ENCODE measurements at regions not wholly inside any gene's neighbourhood (a gene's known extent, or its start where the extent isn't known, plus 50 kb on each side); places are given as distances from the start of the nearest gene placed in this dataset.
A peak's percentile ranks its signal among the peaks of the same experiment; 100 is the strongest.
"Not testable (repeated sequence)": the region's sequence is repeated elsewhere in the genome, so short reads cannot be mapped to it uniquely, and the experiment has no call there.

GRCh38 chr1:200316148-200316803 lies 93.6 kb downstream of the ZNF281 start:
- DNase-seq, result no peak

DNA sequence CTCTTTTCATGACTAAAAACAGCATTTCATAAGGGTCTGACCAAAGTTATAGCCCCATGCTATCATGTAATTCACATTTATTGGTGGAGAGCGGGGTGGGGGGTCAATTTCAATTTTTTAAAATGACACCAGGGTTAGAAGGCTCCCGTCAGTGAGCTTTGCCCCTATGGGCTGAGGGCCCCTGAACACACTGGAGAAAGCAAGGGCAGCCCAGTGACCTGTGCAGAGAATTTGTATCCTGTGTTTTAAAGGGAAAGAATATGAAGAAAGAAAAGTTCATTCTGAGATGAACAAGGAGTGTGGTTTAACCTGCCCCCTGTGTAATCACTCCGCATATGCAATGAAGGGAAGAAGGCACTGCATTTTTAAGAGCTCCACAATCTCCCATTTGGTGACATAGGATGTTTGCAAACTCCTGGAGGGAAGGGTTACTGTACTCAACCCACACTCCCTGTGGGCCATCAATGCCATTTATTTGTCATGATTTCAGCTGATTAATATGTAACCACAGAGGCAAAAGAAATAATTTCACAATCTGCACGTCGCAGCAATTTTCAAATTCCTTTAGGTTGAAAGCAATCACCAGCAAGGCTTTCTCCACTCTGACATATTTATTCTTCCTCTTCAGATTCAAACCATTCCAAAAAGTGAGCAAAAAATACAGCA lies 95.6 kb downstream of the ZNF281 start:
- no peak for DNase-seq

- no peak for DNase-seq
These were observed 98.6 kb downstream of the ZNF281 start for GRCh38 chr1:200311256-200311655.

DNA sequence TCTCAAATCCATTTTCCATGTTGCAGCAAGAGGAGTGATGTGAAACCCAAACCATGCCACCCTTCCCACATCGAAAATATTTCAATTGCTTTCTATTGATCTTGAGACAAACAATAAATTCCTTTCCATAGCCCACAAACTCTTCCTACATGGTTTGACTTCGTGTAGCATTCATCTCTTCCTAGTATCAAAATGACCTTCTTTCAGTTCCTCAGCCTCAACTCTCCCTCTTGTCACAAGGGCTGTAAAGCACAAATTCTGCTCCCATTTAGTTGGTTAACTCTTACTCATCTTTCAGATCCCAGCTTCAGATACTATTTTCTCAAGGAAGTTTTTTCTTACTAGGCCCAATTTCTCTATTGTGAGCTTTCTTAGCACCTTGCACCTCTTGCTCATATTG lies 99.0 kb downstream of the ZNF281 start:
- no peak for DNase-seq

- DNase-seq, result no peak
These were observed 102.1 kb downstream of the ZNF281 start for GRCh38 chr1:200307755-200308066.

DNA sequence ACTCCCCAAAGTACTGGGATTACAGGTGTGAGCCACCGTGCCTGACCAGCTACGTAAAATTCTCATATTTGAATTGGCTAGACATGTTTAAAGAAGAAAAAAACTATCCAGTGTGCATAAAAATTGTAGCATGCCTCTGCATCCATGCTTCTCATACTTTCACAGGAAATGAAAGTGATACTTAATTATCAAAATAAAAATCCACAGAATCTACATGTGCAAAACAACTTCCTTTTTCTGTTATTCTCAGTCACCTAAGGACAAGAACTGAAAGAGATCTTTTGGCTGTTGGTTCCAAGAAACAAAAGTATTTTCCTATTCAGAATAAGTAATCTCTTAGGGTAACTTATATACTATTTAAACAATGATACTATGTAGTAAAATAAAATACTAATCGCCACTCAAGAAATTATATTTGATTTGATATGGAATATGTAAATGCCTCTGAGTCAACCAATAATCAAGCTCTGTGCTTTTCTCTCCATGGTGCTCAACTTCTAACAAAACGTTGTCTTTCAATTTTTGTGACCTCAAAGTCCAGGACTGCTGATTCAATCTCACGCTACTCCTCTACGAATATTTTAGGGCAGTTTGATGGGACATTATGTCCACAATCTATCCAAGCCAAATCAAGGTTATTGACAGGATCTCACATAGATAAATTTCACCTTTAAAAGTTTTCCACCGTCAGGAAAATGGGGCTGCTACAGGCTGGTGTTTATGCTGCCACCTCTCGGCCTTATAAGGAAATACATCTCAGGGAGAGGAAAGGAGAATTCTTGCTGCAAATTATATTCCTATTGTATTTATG lies 102.7 kb downstream of the ZNF281 start:
- DNase-seq, result peak; percentile 47

- no peak for DNase-seq
These were observed 104.0 kb downstream of the ZNF281 start for GRCh38 chr1:200305806-200306205.

DNA sequence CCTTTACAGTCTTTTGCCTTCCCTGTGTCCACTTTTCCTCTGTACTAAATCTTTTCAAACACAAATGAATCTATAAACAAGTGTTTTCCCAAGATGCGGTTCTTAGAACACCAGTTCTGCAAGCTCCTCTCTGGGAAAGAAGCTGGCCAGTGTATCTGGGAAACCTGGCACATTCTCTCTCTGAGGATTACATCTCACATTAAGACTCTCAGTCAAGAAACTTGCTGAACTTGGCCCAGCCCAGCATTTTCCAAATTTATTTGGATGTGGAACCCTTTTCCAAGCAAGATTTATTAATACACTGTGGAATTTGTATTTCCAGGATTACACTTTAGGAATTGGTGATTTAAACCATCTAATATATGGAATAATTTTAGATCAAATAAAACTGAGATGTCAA lies 105.7 kb downstream of the ZNF281 start:
- DNase-seq, result no peak

DNA sequence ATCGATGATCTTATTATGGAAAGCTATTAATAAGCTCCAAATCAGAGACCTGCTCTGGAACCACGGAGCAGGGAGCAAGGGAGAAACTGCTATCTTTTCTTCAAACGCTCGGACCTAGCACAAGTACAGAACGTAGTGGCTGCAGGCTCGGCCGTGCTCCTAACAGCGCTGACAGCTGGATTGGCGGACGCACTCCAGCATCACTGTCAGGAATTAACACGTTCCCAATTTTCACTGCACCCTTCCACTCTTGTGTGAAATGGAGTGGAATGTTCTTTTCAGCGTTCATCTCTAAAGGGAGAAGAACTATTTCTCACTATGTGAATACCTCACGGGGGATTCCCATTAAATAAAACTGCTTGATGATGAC lies 106.9 kb downstream of the ZNF281 start:
- DNase-seq, result no peak

- DNase-seq, result peak; percentile 68
These were observed 107.5 kb downstream of the ZNF281 start for GRCh38 chr1:200302192-200302920.

GRCh38 chr1:200301152-200301551 lies 108.7 kb downstream of the ZNF281 start:
- DNase-seq, result no peak

DNA sequence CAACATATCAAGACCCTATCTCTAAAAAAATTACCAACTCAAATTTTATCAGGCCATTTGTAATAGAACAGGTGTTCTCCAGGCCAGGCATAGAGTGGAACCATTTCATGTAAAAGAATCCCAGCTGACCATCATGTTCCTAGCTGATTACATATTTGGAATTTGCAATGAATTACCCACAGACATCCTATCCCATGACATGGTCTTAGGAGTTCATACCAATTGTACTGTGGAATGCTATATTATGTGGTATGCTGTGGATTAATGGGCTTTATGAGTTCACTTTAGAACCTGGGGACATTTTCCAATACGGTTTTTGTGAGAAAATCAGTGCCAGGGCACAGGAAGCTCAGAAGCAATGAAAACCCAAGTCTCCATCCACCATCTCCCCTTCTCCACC lies 110.3 kb downstream of the ZNF281 start:
- no peak for DNase-seq

GRCh38 chr1:200298242-200298641 lies 111.6 kb downstream of the ZNF281 start:
- no peak for DNase-seq

GRCh38 chr1:200296091-200296661 lies 113.7 kb downstream of the ZNF281 start:
- DNase-seq, result no peak

DNA sequence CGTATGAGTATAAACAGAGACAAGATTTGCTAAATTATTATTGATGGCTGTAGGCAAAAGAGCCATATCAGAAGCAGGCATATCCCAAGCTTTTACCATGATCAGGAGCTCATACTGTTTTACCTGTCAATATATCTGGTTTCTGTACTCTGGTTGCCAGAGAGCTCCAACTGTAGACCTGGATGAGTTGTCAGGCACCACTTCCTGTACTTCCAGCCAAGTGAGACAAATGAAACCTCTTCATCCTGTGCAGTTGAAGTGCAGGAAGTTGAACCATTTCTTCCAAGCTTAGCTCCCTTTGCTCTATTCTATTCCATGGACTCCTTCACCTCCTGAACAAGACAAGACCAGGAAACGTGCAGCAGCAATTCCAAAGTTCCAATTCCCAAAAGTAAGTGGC lies 115.6 kb downstream of the ZNF281 start:
- DNase-seq, result no peak

DNA sequence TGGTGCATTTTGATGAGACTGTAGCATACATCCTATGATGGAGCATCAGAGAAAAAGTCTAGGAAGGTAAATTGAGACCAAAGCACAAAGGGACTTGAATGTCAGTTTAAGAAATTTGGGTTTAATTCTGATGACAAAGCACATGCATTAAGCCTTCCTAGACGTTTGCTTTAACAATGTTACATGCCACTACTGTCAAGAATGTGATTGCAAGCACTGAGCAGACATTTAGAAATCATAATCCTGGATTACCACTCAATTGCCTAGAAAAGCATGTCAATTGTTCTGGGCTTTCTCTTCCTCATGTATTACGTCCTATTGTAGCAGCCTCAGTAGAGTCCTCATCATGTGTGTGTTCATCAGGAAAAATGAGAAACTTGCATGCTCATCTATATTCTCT lies 117.1 kb downstream of the ZNF281 start:
- DNase-seq, result no peak

DNA sequence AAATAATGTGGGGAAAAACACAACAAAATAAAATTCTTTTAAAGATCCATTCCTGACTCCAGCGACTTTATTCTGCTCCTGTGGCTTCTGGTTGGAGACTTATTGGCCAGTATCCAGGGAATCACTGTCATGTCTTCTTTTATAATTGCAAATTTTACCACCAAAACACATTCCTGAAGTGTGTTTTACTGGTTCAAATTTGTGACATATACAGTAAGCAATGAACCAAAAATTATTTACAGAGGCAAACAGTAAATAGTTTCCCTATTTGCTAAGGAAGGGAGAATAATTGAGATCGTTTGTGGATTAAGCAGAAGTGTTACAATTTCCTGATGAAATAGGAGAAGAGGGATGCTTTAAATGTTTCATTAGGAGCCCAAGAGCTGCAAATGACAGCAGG lies 118.7 kb downstream of the ZNF281 start:
- DNase-seq, result no peak

DNA sequence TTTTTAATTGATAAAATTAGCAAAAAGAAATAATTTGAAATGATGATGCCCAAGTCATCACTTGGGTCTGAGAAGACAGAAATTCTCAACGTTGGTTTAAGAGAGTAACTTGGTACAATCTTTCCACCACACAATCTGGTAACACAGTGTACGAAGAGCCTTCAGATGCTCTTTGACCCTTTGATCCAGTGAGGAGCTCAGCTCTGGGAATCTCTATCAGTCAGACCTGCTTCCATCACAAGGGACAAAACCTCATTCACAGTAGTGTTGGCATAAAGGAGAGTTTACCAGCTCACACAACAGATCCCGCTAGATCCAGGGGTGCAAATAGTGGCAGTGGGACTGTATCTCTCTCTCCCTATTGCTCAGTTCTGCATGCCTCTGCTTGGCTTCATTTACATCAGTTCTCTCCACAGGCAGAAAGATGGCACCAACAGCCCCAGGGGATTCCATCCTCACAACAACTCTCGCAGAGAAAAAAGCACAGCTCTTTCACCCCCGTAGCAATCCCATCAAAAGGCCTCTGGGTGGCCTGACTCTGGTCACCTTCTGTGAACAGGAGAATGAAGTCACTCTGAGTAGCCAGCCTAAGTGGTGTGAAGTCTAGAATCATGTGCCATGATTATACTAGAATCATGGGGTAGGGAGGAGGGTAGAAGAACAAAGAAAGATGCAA lies 119.7 kb downstream of the ZNF281 start:
- DNase-seq, result no peak

DNA sequence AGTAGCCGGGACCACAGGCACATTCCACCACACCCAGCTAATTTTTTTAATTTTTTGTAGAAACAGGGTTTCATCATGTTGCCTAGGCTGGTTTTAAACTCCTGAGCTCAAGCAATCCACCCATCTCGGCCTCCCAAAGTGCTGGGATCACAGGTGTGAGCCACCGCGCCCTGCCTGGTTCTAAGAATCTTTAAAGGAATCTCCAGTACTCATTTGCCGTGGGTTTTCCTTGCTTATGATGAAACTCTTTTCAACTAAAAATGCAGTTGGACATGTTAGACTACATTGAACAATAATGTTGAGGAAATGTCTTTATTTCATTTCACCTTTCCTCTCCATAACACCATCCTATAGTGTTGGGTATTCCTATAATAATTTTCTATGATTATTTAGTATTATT lies 121.6 kb downstream of the ZNF281 start:
- DNase-seq, result no peak

DNA sequence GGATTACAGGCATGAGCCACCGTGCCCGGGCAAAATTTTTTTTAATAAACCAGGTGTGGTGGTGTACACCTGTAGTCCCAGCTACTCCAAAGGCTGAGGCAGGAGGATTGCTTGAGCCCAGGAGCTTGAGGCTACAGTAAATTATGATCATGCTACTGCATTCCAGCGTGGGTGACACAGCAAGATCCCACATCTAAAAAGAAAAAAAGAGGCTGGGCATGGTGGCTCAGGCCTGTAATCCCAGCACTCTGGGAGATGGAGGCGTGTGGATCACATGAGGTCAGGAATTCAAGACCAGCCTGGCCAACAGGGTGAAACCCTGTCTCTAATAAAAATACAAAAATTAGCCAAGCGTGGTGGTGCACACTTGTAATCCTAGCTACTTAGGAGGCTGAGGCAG lies 125.6 kb downstream of the ZNF281 start:
- DNase-seq, result not testable (repeated sequence)

DNA sequence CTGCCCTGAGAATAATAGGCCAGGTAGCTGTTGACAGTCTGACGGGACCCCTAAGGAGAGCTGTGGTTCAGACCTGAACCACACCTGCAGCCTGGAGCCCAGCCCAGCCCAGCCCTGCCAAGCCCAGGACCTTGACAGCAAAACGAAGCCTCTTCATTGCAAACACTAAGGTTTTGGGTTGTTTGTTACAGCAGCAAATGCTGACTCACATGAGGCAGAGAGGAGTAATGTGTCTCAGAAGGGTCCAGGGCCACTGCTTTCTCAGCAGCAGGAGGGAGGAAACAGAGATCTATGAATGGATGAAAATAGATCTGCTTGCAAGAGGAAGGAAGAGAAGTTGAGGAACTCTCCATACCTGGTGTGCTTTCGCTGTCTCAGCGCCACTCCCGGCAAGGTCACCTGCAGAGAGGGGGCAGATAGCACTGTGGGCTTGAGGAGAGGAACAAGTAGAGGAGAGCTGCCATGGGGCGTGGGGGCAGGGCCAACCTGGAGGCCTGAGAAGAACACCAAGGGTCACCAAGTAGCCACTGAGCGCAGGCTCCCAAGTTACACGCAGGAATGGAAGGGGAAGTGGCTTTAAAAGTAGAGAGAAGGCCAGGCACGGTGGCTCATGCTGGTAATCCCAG lies 127.2 kb downstream of the ZNF281 start:
- DNase-seq, result no peak

- no peak for DNase-seq
These were observed 128.5 kb downstream of the ZNF281 start for GRCh38 chr1:200281201-200281835.
